NOMO-1 treated with DMSO at 0.1 percent for 48 hours (cell line): ENCODE measurements at regions not wholly inside any gene's neighbourhood (a gene's known extent, or its start where the extent isn't known, plus 50 kb on each side); places are given as distances from the start of the nearest gene placed in this dataset.
"Not testable (repeated sequence)": the region's sequence is repeated elsewhere in the genome, so short reads cannot be mapped to it uniquely, and the experiment has no call there.

ENCODE experiments used
- DNase-seq: peaks from one replicate; lab custom pipeline; 2025; ENCODE audit not compliant: unreplicated experiment; lab: John Stamatoyannopoulos, UW

DNA sequence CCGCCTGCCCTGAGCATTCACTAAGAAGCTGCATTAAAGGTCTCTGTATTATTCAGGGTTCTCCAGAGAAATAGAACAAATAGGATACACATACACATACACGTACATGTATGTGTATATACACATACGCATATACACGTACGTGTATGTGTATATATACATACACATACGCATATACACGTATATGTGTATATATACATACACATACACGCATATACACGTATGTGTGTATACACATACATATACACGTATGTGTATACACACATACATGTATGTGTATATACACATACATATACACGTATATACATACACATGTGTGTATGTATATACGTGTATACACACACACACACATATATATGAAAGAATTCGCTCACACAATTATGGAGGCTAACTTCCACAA lies 108.9 kb upstream of the BARHL2 start:
- DNase-seq: no peak

DNA sequence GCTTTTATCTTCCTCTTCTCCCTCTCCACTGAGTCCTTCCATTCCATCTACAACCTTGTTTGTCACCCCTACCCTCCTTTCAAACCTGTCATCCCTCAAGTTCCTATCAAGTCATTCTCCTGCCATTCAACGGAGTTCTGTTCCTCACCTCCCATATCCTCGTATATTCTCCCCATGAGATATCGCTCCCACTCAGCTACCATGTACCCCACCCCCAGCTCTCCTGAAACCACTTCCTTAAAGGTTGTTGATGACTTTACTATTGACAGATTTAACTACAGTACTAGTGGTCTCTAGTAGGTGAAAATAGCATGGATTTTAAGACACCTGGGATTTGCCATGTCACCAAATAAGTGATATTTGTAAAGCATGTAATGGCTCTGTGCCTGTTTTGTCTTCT lies 107.4 kb upstream of the BARHL2 start:
- DNase-seq: no peak

DNA sequence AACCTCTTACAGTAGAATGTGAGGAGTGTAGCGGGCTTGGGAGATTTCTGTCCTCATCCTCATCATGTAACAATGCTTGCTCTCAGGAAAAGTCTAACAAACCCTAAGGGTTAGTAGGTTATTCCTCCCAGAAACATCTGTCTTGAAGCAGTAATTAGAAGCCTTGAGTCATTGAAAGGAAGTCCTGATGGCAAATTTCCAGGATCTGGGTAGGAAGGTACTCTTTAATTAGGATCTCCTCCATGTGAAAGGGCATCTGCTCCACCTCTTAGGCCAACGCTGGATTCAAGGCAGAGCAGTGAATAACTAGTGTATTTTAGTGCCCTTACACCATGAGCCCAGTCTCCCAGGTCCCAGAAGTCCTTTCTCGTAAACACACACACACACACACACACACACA lies 106.6 kb upstream of the BARHL2 start:
- no peak for DNase-seq

DNA sequence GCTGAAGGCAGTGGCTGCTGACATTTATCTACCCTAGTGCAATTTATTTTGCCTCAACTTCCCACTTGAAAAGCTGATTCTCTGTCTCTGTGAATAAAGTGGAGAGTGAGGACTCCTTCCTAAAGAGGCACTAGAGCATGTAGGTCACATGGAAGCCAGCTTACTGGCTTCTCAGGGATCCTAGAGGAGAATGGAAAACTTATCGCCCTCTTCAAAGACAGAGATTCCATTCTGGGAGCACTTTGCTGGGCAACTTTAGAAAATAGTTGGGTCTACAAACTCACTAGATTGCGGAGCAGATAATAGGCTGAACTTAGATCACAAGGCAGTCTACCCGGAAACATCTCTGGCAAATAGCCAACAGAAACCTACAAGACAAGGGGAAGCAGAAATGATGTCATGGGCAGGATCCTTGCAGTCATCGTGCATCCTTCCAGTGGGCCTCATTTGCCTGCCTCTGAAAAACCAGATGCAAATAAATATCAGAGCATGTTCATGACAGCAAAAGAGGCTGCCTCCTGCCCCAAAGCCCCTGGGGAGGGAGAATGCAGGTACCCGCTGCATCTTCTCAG lies 104.8 kb upstream of the BARHL2 start:
- no peak for DNase-seq

DNA sequence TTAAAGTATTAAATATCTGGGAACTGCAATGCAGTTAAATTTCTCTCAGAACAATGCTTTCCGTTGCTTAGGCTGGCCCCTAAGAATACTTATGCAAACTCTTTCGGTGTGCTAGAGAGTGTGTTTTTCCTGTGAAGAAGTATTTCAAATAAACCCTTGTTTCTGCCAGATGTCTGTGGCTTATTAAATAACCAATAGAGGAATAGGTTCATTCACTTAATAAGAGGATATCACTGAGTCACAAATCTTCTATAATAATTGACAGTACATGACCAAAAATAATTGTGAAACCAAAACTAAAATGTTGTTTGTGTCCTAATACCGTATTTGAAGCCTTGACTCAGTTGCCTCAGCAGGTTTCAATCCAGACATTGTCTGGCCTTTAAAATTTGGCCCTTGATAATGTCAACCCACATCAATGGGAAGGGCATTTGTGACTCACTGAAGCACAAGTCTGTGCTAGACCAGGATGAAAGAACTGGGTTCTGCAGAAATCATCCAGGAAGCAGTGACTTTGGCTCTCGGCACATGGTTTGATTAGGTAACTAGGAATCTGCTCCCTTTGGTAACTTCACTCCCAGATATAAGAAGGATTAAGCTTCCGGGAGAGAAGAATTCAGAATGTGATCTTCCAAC lies 104.2 kb upstream of the BARHL2 start:
- DNase-seq: no peak

DNA sequence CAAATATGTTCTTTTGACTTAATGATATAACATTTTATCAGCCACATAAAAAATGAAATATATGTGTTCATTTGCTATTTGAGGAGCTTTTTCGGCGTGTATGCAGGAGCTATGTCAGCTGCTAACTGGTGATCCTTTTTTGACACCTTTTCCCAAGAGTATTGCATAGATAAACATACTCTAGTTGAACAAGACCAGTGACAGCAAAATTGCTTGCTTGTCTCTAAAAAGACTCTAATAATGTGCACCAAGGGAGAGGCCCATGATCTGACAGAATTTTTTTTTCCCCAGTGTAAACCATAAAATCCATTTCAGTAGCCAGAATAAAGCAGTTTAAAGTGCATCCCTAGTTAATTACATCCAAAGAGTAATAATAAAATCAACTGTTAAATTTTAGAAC lies 103.6 kb upstream of the BARHL2 start:
- DNase-seq: no peak

DNA sequence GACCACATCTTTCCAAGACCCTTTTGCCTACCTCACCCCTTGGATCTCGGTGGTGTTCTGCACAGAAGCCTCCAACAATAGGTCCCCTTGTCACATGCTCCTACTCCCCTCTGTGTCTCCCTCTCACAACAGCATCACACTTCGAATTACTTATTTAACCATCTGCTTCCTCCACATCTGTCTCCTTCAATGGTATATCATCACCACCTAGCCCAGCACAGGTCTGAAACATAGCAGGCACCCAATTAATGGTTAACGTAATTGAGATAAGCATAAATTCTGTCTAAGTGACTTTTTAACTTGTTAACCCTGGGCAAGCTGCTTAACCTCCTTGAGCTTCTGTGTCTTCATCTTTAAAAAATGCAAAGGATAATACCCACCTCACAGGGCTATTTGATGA lies 100.3 kb upstream of the BARHL2 start:
- no peak for DNase-seq

DNA sequence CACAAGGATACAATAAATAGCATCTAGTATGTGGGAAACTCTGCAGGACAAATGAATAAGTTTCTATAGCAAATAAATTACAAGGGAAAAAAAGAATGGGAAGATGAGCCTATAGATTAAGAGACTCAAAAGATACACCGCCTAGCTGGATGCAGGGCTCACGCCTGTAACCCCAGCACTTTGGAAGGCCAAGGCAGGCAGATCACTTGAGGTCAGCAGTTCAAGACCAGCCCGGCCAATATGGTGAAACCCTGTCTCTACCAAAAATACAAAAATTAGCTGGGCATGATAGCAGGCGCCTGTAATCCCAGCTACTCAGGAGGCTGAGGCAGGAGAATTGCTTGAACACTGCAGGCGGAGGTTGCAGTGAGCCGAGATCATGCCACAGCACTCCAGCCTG lies 95.1 kb upstream of the BARHL2 start:
- DNase-seq: not testable (repeated sequence)

DNA sequence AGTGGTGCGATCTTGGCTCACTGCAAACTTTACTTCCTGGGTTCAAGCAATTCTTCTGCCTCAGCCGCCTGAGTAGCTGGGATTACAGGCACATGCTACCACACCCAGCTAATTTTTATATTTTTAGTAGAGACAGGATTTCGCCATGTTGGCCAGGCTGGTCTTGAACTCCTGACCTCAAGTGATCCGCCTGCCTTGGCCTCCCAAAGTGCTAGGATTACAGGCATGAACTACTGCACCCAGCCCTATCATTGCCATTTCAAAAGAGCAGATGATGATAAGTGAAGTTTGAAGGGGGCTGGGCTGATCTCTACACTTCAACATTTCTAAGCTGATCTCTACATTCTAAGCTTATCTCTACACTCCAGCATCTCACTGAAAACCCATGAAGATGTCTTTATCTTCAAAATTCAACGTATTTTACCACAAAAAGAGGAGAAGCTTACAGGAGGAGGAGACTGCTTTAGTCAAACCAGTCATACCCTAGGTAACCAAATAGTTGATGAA lies 94.4 kb upstream of the BARHL2 start:
- DNase-seq: not testable (repeated sequence)

DNA sequence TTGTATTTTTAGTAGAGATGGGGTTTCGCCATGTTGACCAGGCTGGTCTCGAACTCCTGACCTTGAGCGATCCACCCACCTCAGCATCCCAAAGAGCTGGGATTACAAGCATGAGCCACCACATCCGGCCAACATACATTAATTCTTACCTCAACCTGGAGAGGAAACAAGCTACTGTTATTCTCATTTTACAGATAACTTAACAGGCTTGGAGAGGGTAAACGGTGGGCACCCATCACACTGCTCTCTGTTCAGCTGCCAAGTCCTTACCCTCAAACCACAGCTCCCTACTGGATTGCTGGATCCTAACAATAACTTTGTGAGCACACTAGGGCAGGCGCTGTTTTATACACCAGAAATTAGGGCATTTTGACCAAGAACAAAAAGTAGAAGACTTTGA lies 93.6 kb upstream of the BARHL2 start:
- no peak for DNase-seq

DNA sequence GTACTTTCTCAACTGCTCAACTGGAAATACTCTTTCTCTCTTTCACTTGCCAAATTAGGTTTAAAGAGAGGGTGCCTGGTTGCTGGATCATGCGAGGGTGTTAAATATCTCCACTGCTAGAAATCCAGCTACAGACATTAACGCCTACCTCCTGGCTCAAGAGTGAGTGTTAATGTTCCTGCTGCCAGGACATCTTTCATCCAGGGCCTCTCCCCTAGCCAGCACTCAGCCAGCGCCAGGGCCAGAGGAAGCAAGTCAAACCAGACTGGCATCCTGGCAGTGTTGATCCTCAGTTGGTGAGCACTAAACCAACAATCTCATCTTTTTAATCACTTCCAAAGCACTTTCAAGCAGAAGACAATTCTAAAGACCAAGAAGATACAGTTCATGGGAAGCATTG lies 92.9 kb upstream of the BARHL2 start:
- DNase-seq: no peak

DNA sequence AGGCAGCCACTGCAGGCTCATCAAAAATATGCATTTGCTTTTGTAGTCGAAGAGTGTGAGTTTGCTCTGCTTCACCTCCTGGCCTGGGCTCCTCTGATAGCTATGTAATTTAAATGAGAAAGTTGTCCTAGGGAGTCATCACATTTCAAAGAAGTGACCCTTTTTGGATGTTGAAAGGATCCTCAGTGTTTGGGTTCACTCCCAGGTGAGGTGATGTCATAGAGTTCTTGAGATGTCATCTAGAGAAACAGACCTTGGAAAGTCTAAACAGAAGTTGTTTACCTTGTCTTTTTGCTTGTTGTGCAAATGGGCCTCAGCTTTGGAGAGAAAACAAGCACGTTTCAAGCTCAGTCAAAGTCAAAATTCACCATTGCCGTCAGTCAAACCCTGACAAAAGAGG lies 92.0 kb upstream of the BARHL2 start:
- no peak for DNase-seq

DNA sequence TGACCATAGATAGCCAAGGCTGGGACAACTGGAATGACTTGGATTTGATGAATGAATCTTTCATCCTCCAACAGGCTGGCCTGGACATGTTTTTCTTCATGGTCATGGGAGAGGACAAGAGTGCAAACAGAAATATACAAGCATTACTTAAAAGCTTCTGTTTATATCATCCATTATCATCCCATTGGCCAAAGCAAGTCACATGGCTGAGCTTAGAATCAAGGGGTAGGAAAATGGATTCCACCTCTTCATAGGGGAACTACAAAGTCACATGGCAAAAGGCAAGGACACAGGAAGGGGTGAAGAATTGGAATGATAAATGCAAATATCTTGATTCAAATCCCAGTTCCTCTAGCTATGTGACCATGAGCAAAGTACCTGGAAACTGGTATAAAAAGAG lies 90.2 kb upstream of the BARHL2 start:
- no peak for DNase-seq

DNA sequence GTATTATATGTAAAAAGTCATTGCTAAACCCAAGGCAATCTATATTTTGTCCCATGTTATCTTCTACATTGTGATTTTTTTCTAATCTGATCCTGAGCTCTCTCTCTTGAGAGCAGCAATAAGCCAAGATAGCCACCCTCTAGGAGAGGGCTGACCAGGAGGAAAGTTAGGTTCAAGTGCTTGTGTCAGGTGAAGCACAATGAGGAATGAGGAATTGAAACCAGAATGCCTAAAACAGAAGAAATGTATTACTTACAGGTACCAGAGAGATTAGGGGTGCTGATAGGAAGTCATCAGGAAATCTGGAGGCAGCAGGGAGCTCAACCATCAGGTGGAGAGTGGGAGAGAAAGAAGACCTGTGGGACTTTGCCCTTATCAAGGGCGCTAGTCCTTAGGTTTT lies 85.5 kb upstream of the BARHL2 start:
- DNase-seq: no peak

DNA sequence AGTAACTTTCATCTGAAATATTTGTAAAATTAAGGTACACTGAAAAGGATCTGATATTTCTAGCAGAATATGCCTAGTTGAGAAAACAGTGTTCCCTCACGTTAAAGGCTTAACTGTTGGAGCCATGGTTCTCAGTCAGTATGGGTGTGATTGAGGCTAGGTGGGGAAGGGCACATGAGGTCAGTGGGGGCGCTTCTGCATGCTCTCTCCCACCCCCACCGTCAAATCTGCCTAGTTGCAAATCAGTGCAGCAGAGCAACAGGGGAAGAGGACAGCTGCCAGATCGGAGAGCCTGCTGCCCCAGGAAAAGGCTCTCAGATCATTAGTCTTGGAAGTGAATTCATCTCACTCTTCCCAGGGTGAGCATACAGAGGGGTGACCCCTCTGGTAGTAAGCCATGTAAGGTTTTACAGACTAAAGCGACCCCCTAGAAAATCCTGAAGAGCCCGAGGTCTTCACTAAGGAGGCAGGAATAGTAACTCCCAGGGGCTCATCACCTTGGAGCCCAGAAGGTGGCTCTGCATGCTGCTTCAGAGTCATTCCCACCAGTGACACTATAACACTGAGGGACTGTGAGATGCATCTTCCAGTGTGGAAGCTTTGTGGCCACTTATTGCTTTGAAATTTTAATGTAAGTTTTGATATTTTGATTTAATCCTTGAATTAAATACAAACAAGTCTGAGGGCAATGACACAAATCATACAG lies 83.1 kb upstream of the BARHL2 start:
- DNase-seq: no peak

DNA sequence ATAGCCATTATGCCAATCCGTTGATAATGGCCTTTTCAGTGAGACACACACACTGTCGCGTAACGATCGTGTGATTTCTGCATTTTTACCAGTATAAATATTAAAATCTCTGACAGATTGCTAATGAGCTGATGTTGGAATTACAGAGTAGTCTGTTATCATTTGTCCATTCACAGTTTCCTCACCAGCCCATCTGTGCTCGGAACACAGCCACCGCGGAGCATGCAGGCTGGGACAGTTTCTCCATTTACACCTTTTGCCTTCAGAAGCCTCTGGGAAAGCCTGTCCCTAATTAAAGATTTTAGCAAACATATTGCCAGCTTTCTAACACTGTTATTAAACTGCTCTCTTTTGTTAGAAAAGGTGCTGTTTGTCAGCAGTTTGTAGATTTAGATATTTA lies 82.2 kb upstream of the BARHL2 start:
- no peak for DNase-seq

DNA sequence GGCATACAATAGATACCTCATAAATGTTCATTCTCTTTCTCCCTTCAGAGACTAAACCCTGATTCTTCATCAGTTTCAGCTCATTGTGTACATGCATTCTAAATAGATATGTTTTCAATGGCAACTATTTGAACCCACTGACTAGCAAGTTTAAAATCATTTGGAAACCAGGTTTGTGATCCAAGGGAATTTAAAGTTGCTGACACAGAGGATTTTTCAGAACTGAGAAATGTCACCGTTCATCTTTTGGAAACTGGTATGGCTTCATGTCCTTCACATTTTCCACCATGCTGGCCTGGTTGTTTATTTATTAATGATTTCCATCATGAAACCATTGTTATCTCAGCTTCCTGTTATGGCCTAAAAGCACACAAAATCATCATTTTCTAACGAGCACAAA lies 81.8 kb upstream of the BARHL2 start:
- DNase-seq: no peak

DNA sequence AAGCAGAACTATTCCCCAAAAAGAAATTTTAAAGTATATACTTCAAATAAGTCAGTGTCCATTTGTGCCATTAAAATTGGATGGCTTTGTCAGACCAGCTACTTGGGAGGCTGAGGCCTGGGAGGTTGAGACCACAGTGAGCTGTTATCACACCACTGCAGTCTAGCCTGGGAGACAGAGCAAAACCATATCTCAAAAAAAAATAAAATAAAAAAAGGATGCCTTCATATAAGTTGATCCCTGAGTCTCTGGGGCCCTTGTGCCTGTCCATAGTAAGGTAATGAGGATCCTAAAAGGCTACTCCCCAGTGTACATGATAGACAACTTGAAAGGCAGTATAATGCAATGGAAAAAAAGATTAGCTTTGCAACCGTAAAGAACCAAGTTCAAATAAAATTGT lies 81.2 kb upstream of the BARHL2 start:
- no peak for DNase-seq

DNA sequence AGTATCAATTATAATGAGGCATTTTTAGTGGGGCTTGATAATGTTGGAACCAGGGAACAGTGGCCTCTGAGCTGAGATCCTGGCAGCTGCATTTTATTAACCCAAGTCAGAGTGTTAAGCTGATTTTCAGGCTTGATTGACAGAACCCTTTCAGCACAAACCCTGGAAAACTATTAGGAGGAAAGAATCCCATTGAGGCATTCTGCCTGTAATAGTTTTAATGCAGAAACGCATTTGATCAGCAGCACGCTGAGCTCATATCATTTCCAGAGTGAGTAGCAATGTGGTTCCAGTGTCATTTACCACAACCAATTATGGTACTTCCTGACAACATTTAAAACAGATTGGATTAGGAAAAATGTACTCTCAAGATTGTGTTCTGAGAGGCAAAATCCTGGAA lies 78.3 kb upstream of the BARHL2 start:
- no peak for DNase-seq

DNA sequence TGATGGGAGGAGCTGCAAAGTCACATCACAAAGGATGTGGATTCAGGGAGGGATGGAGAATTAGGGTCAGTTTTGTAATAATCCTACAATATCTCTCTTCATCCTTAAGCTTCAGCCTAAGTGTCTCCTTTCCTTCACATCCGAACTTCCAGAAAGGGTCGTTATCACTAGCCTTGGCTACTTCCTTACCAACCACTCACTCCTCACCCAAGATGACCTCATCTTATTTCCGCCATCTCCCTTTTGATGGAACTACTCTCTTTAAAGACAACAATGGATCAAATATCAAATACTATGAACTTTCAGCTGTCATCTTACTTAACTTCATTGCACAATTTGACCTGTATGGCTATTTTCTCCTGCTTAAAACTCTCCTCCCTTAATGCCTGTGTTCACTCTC lies 69.6 kb upstream of the BARHL2 start:
- no peak for DNase-seq

DNA sequence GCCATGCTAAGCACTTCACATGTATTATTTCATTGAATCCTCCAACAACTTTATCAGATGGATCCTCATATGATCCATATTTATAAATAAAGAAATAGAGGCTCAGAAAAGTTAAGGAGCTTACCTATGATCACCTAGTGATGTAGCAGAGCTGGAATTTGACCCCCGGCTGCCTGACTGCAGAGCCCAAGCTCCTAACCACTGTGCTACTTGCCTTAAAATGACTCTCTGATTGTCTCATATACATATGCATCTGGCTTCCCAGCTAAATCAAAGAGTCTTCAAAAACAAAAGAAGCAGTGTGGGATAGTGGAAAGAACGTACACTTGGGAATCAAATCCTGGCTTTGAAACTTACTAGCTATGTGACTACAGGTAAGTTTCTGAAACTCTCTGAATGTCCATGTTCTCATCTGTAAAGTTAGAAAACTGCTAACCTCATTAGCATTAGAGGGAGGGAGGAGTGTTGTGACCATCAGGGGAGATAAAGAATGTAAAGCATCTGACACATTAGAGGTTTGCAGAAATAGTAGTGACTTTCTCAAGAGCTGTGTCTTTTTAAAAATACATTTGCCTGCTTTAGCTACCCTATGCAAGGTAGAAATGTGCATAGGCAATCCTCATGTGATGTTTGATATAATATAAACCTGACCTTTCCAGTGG lies 67.2 kb upstream of the BARHL2 start:
- DNase-seq: no peak

DNA sequence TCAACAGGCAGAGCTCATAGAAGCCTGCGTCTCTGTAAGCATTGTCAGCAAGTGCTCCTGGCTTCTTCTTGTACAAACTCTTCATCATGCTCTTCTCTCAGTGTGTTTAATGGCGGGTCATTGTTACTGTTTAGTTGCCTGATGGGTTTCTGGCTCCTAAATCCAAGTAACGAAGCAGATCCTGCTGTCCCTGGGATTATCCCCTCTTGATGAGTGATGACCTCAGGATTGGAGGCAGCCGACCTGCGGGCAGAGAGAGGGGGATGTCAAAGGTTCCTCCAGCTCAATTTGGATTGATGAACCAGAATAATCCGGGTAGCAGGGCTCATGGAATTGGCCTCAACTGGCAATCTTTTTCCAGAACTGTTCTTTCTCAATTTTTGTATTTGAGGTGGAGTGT lies 66.1 kb upstream of the BARHL2 start:
- DNase-seq: no peak
